ENCODE measurements at regions not wholly inside any gene's neighbourhood (a gene's known extent, or its start where the extent isn't known, plus 50 kb on each side); places are given as distances from the start of the nearest gene placed in this dataset.

DNA sequence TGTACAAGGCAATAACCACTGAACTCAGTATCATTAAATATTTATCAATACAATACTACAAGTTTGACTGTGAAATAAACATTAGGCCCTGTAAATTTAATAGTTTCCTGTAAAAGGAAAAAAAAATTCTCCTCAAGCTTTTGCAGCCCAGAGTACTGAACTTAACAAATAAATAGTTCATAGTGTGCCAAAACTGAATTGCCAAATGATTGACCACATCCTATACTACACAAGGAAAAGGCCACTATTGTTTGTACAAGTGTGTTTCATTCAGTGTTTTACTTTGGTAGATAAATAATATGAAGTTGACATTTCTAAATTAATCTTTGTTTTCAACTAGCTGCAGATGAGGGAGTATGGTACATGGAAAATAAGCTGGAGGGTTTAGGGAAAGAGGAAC, 379.6 kb downstream of the FLRT2 start:
- DNase-seq (ENCODE audit: low read depth) = peak; percentile 95
- TF ChIP-seq, protein P1, sequence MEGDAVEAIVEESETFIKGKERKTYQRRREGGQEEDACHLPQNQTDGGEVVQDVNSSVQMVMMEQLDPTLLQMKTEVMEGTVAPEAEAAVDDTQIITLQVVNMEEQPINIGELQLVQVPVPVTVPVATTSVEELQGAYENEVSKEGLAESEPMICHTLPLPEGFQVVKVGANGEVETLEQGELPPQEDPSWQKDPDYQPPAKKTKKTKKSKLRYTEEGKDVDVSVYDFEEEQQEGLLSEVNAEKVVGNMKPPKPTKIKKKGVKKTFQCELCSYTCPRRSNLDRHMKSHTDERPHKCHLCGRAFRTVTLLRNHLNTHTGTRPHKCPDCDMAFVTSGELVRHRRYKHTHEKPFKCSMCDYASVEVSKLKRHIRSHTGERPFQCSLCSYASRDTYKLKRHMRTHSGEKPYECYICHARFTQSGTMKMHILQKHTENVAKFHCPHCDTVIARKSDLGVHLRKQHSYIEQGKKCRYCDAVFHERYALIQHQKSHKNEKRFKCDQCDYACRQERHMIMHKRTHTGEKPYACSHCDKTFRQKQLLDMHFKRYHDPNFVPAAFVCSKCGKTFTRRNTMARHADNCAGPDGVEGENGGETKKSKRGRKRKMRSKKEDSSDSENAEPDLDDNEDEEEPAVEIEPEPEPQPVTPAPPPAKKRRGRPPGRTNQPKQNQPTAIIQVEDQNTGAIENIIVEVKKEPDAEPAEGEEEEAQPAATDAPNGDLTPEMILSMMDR (IDR thresholded peaks at IDR 0.05; ENCODE audit: control insufficient read depth, extremely low read depth, insufficient read depth) = no peak
- no peak overlapping the region for H3K4me3 ChIP-seq (ENCODE audit: low read depth, low read length)

DNA sequence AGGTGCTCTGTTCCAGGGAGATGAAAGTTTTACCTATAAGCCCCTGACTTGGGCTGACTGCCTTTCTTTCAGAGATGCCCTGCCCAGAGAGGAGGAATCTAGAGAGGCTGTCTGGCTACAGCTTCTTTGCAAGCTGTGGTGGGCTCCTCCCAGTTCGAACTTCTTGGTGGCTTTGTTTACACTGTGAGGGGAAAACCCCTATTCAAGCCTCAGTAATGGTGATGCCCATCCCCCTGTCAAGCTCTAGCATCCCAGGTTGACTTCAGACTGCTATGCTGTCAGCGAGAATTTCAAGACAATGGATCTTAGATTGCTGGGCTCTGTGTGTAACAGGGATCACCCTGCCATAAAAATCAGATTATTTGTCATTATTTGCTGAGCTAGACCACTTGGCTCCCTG, 377.6 kb downstream of the FLRT2 start:
- TF ChIP-seq, protein P1 (IDR thresholded peaks at IDR 0.05; ENCODE audit: control insufficient read depth, extremely low read depth, insufficient read depth) = no peak
- no peak for DNase-seq (ENCODE audit: low read depth)

DNA sequence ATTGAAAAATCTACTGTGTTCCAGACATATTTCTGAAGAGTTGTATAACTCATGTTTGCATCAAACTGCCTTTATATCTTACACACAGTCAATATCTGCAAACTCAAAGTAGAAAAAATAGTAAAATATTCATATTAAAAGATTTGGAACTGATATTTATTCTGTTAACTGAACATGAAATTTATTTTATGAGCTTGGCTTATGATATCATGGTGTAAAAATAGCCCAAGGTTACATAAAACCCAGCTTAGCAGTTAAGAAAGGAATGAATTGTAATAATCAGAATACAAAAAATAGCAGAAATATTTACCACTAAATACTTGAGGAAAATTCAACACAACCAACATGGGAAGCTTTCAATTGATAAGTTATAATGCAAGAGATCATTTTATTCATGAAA, 367.9 kb downstream of the FLRT2 start:
- H3K4me3 ChIP-seq (ENCODE audit: low read depth, low read length) = no peak overlapping the region
- DNase-seq (ENCODE audit: low read depth) = no peak
- TF ChIP-seq, protein P1 (IDR thresholded peaks at IDR 0.05; ENCODE audit: control insufficient read depth, extremely low read depth, insufficient read depth) = no peak

More for the DNA sequence above, 377.6 kb downstream of the FLRT2 start:
- no peak overlapping the region for H3K4me3 ChIP-seq (ENCODE audit: low read depth, low read length)

DNA sequence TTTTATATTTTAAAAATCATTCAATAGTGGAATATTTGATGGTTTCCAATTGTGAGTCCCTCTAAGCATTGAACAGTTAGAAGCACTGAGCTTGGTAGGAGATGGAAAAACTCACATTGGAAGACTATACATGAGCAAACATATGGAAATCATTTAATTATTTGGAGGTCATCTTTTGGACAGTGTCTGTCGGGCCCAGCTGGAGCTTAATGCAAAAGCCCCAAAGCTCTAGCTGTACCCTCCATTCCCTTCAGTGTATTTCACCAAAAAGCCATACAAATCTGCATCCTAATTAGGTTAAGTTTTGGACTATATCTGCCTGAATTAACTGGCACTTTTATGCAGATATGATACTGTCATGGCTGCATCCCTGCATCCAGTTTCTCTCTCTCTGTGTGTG, 365.7 kb downstream of the FLRT2 start:
- no peak for DNase-seq (ENCODE audit: low read depth)
- TF ChIP-seq, protein P1 (IDR thresholded peaks at IDR 0.05; ENCODE audit: control insufficient read depth, extremely low read depth, insufficient read depth) = no peak
- H3K4me3 ChIP-seq (ENCODE audit: low read depth, low read length) = no peak overlapping the region

DNA sequence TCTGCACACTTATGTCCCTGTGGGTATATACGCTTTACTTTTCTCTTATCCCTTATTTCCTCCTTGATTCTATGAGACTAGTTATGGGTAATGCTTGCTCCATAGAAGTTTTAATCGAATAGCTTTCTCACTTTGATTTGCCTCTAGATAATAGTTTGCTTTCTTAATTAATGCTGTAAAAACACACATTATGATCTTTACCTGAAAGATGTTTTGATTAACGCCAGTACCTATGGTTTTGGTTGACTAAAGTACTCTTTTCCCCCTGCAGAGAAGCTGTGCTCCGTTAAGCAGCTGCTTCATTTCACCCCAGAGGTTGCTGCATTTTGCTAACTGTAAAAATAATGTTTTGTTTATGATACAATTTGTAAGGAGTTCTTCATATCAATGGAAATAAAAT, 362.3 kb downstream of the FLRT2 start:
- no peak for DNase-seq (ENCODE audit: low read depth)
- no peak overlapping the region for H3K4me3 ChIP-seq (ENCODE audit: low read depth, low read length)
- TF ChIP-seq, protein P1 (IDR thresholded peaks at IDR 0.05; ENCODE audit: control insufficient read depth, extremely low read depth, insufficient read depth) = no peak

DNA sequence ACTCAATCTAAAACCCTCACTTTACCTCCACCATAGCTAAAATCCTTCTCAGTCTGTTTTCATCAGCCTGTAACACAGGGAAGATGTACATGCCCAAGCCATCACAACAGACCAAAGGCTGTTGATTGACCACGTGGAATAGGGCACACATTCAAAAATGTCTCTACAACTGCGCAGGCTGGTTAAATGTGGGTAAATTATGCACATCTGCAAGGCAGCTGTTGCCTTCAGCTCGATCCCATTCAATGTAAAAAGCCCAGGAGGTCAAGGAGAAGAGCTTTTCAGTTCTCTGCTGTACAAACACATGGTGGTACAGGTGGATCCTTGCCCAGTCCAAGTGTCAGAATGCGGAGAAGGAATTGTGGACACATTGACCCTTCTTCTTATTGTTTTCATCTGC, 354.0 kb downstream of the FLRT2 start:
- TF ChIP-seq, protein P1 (IDR thresholded peaks at IDR 0.05; ENCODE audit: control insufficient read depth, extremely low read depth, insufficient read depth) = no peak
- H3K4me3 ChIP-seq (ENCODE audit: low read depth, low read length) = no peak overlapping the region
- no peak for DNase-seq (ENCODE audit: low read depth)

DNA sequence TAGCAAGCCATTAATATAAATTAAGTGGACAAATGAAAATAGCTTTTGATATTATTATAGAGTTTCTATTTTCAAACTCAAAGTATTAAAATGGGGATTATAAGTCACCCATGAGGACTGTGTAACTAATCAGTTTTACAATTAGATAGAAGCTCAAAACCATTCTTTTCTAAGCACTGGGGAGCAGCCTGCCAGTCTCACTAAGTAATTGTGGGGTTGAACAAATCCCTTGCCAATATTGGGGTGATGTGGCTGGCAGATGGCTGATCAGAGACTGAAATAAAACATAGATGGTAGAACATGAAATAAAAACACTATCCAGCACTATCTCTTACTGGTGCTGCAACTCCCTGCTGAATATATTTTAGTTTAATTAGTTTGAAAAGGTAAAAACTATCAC, 353.2 kb downstream of the FLRT2 start:
- TF ChIP-seq, protein P1 (IDR thresholded peaks at IDR 0.05; ENCODE audit: control insufficient read depth, extremely low read depth, insufficient read depth) = no peak
- DNase-seq (ENCODE audit: low read depth) = no peak
- H3K4me3 ChIP-seq (ENCODE audit: low read depth, low read length) = no peak overlapping the region
